ENCODE measurements at regions not wholly inside any gene's neighbourhood (a gene's known extent, or its start where the extent isn't known, plus 50 kb on each side); places are given as distances from the start of the nearest gene placed in this dataset.

- TF ChIP-seq ZNF592 (IDR thresholded peaks at IDR 0.05) (no peak), LARP7 (IDR thresholded peaks at IDR 0.05) (no peak), EGR1 (IDR thresholded peaks at IDR 0.05; ENCODE audit: borderline replicate concordance in 1 of 2, low read depth in 2 of 2, low read length in 2 of 2) (no peak), ZZZ3 (IDR thresholded peaks at IDR 0.05; ENCODE audit: control insufficient read depth, insufficient read length, low read depth) (no peak), CBX5 (IDR thresholded peaks at IDR 0.05; ENCODE audit: low read depth) (no peak), NR2C2 (IDR thresholded peaks at IDR 0.05; ENCODE audit: borderline replicate concordance, control insufficient read depth, insufficient read length, low read depth) (no peak)
Measured at GRCh38 chr9:126125992-126126409, 200.6 kb upstream of the MVB12B start (continued).

- H3K79me2 ChIP-seq (ENCODE audit: control insufficient read depth, insufficient read depth, low read length): no peaks in the 10 kb centered on the region
- in situ Hi-C loops (cut with MboI): no loop called here
- H3K9me3 ChIP-seq (replicated peaks; ENCODE audit: control insufficient read depth, insufficient read depth, low read length): no peaks in the 10 kb centered on the region
- FAIRE-seq (no peak), ATAC-seq (no peak), DNase-seq (ENCODE audit: low read depth, low spot score) (no peak)
- no peak overlapping the region for H3K4me3 ChIP-seq
- no peaks in the 10 kb centered on the region for H4K20me1 ChIP-seq (ENCODE audit: control insufficient read depth, insufficient read depth)
- BruUV-seq (replicated peaks): no TSS peak
- no peak overlapping the region for H2AFZ ChIP-seq (ENCODE audit: control insufficient read depth, low read depth, low read length)
- WGBS (ENCODE audit: insufficient coverage, insufficient replicate concordance, low lambda C conversion rate, missing lambda C conversion rate): 39% methylated on average over 5 of the region's 5 CpGs
- H3K27ac ChIP-seq (ENCODE audit: control insufficient read depth, insufficient read depth): no peak overlapping the region
- H3K4me1 ChIP-seq (ENCODE audit: control insufficient read depth, insufficient read depth, low read length): no peaks in the 10 kb centered on the region
- ChIA-PET RAD21 (ENCODE audit: unreplicated experiment) (no interaction called here), POLR2A (no interaction called here), CTCF (no interaction called here), SMC1A (ENCODE audit: uncharacterized antibody, unreplicated experiment) (no interaction called here)
- H3K4me2 ChIP-seq (ENCODE audit: control insufficient read depth, insufficient read depth): no peak overlapping the region
- H3K36me3 ChIP-seq (ENCODE audit: control insufficient read depth in 2 of 2, insufficient read depth in 2 of 2, low read length in 1 of 2): no peaks in the 10 kb centered on the region
- intact Hi-C loops (cut with micrococcal nuclease; ENCODE audit: unreplicated experiment): no loop called here
- H3K27me3 ChIP-seq (replicated peaks in 1 of 2; ENCODE audit: control insufficient read depth in 2 of 2, insufficient read depth in 2 of 2, low read length in 1 of 2): no peaks in the 10 kb centered on the region; a peak in 1 of 4 replicates
- H3K9ac ChIP-seq (ENCODE audit: control insufficient read depth, insufficient read depth, low read length): no peak overlapping the region
- TF ChIP-seq MEF2B (IDR thresholded peaks at IDR 0.05; ENCODE audit: partially characterized antibody, poor library complexity, severe bottlenecking) (no peak), POLR2AphosphoS2 (IDR thresholded peaks at IDR 0.05; ENCODE audit: low read depth, low read length) (no peak), BHLHE40 (IDR thresholded peaks at IDR 0.05; ENCODE audit: borderline replicate concordance in 1 of 2, low read depth in 2 of 2, low read length in 1 of 2) (no peak), RBBP5 (conservative IDR thresholded peaks at IDR 0.05) (no peak), FOXK2 (IDR thresholded peaks at IDR 0.05) (no peak), ATF7 (IDR thresholded peaks at IDR 0.05; ENCODE audit: low read depth) (no peak), USF1 (IDR thresholded peaks at IDR 0.05; ENCODE audit: borderline replicate concordance, extremely low read length, insufficient read depth, low read depth, low read length) (no peak), ZBTB40 (IDR thresholded peaks at IDR 0.05; ENCODE audit: borderline replicate concordance) (no peak)
Measured at GRCh38 chr9:126126807-126127206, 199.8 kb upstream of the MVB12B start.

Measured in GM12878 (cell line).